Karpas-422 (cell line): ENCODE measurements at regions not wholly inside any gene's neighbourhood (a gene's known extent, or its start where the extent isn't known, plus 50 kb on each side); places are given as distances from the start of the nearest gene placed in this dataset.

ENCODE experiments used
- DNase-seq: peaks from one replicate; pipeline ENCODE4 v3.0.0-alpha.2; 2015
- H2AFZ ChIP-seq: fragments of 200-600 bp; sonication (generic); 2 replicates; pipeline ENCODE4 v1.6.1; 2014; ENCODE audit warnings: antibody characterized with exemption, low read length, mixed read lengths
- H3K27ac ChIP-seq: fragments of 200-600 bp; sonication (generic); 2 replicates; pipeline ENCODE4 v1.5.1; 2014; ENCODE audit warnings: mild to moderate bottlenecking, low read length, moderate library complexity
- H3K27me3 ChIP-seq: fragments of 200-600 bp; sonication (generic); 2 replicates; pipeline ENCODE4 v1.6.1; 2014; ENCODE audit warnings: low read length, mixed read lengths
- H3K36me3 ChIP-seq: fragments of 200-600 bp; sonication (generic); 2 replicates; pipeline ENCODE4 v1.6.1; 2014; ENCODE audit warnings: low read length, mixed read lengths; ENCODE audit not compliant: insufficient read depth
- H3K4me1 ChIP-seq: fragments of 200-600 bp; sonication (generic); 2 replicates; pipeline ENCODE4 v1.6.1; 2014; ENCODE audit warnings: mild to moderate bottlenecking, low read length, mixed read lengths
- H3K4me2 ChIP-seq: fragments of 200-600 bp; sonication (generic); 2 replicates; pipeline ENCODE4 v1.6.1; 2014; ENCODE audit warnings: low read length, low read depth, mild to moderate bottlenecking; ENCODE audit not compliant: poor library complexity, severe bottlenecking
- H3K4me3 ChIP-seq: fragments of 200-600 bp; sonication (generic); 2 replicates; pipeline ENCODE4 v1.5.1; 2014; ENCODE audit warnings: mild to moderate bottlenecking, antibody characterized with exemption, low read length, mixed read lengths
- H3K79me2 ChIP-seq: fragments of 200-600 bp; sonication (generic); 2 replicates; pipeline ENCODE4 v1.6.1; 2014; ENCODE audit warnings: mild to moderate bottlenecking, low read length, mixed read lengths
- H3K9ac ChIP-seq: fragments of 200-600 bp; sonication (generic); 2 replicates; pipeline ENCODE4 v1.6.0; 2014; ENCODE audit warnings: low read length
- H3K9me2 ChIP-seq: fragments of 200-600 bp; sonication (generic), shearing (Covaris generic); replicated peaks from 2 replicates; pipeline ENCODE4 v1.6.0; 2014; ENCODE audit warnings: mild to moderate bottlenecking, low read length, moderate library complexity; ENCODE audit not compliant: insufficient read depth
- H3K9me3 ChIP-seq: fragments of 300-700, 200-600 bp; sonication (generic); 2 replicates; pipeline ENCODE4 v1.6.1; 2014; ENCODE audit warnings: low read length, mixed read lengths
- H4K20me1 ChIP-seq: fragments of 200-600 bp; sonication (generic); 2 replicates; pipeline ENCODE4 v1.6.1; 2014; ENCODE audit warnings: mild to moderate bottlenecking, antibody characterized with exemption, low read length, low read depth; ENCODE audit not compliant: insufficient read depth

- Histone ChIP-seq H2AFZ (peak overlapping the region; percentile 87), H3K4me2 (peak overlapping the region; percentile 76)
- peak; percentile 66 for DNase-seq
These were observed 80.6 kb upstream of the PAK5 start for GRCh38 chr20:9919271-9920014.

GRCh38 chr20:9918348-9918747 lies 79.5 kb upstream of the PAK5 start:
- H3K27me3 ChIP-seq, result no peaks in the 10 kb centered on the region
- peak; percentile 62 for DNase-seq
- peak overlapping the region; percentile 73 for H3K27ac ChIP-seq
- H4K20me1 ChIP-seq, result no peaks in the 10 kb centered on the region
- H3K4me1 ChIP-seq, result peaks cover 42% of the 10 kb centered on the region
- no peak overlapping the region for H2AFZ ChIP-seq
- peak overlapping the region; percentile 52; the same call in 1 of the 2 replicates for H3K4me3 ChIP-seq
- H3K79me2 ChIP-seq, result no peaks in the 10 kb centered on the region
- peak overlapping the region; percentile 76 for H3K4me2 ChIP-seq
- H3K9me3 ChIP-seq, result no peaks in the 10 kb centered on the region
- H3K9ac ChIP-seq, result peak overlapping the region; percentile 5; the same call in 1 of the 2 replicates
- no peaks in the 10 kb centered on the region for H3K36me3 ChIP-seq
- no peaks in the 10 kb centered on the region for H3K9me2 ChIP-seq

More at GRCh38 chr20:9919271-9920014, 80.6 kb upstream of the PAK5 start:
- H3K27ac ChIP-seq, result peak overlapping the region; percentile 73
- H3K27me3 ChIP-seq, result no peaks in the 10 kb centered on the region
- no peaks in the 10 kb centered on the region for H3K36me3 ChIP-seq
- no peaks in the 10 kb centered on the region for H4K20me1 ChIP-seq
- peaks cover 42% of the 10 kb centered on the region for H3K4me1 ChIP-seq
- no peaks in the 10 kb centered on the region for H3K9me3 ChIP-seq
- H3K9ac ChIP-seq, result peak overlapping the region; percentile 28
- H3K79me2 ChIP-seq, result no peaks in the 10 kb centered on the region
- peak overlapping the region; percentile 52 for H3K4me3 ChIP-seq
- H3K9me2 ChIP-seq, result no peaks in the 10 kb centered on the region

- Histone ChIP-seq H3K27me3 (no peaks in the 10 kb centered on the region), H3K27ac (peak overlapping the region; percentile 11; the same call in 1 of the 2 replicates), H3K4me1 (peaks cover 42% of the 10 kb centered on the region), H3K9me2 (no peaks in the 10 kb centered on the region), H3K4me2 (peak overlapping the region; percentile 76), H3K4me3 (no peak overlapping the region), H2AFZ (no peak overlapping the region), H3K36me3 (no peaks in the 10 kb centered on the region), H3K79me2 (no peaks in the 10 kb centered on the region), H3K9ac (no peak overlapping the region), H4K20me1 (no peaks in the 10 kb centered on the region), H3K9me3 (no peaks in the 10 kb centered on the region)
- DNase-seq, result peak; percentile 56
These were observed 77.9 kb upstream of the PAK5 start for GRCh38 chr20:9916761-9917160.

GRCh38 chr20:9912858-9913434 lies 74.1 kb upstream of the PAK5 start:
- Histone ChIP-seq H3K27me3 (no peaks in the 10 kb centered on the region), H2AFZ (no peak overlapping the region), H3K27ac (no peak overlapping the region), H3K4me1 (peaks cover 16% of the 10 kb centered on the region), H3K4me2 (no peak overlapping the region), H3K9me2 (no peaks in the 10 kb centered on the region), H3K9me3 (no peaks in the 10 kb centered on the region), H3K36me3 (no peaks in the 10 kb centered on the region), H4K20me1 (no peaks in the 10 kb centered on the region), H3K79me2 (no peaks in the 10 kb centered on the region), H3K4me3 (no peak overlapping the region), H3K9ac (no peak overlapping the region)
- DNase-seq, result peak; percentile 85

- H2AFZ ChIP-seq, result no peak overlapping the region
- no peak overlapping the region for H3K27ac ChIP-seq
- no peak for DNase-seq
- no peaks in the 10 kb centered on the region for H4K20me1 ChIP-seq
- H3K4me1 ChIP-seq, result peaks cover 9% of the 10 kb centered on the region
- H3K4me3 ChIP-seq, result no peak overlapping the region
- no peaks in the 10 kb centered on the region for H3K36me3 ChIP-seq
- H3K9ac ChIP-seq, result no peak overlapping the region
- H3K9me3 ChIP-seq, result no peaks in the 10 kb centered on the region
- no peaks in the 10 kb centered on the region for H3K27me3 ChIP-seq
- no peaks in the 10 kb centered on the region for H3K9me2 ChIP-seq
- no peaks in the 10 kb centered on the region for H3K79me2 ChIP-seq
- no peak overlapping the region for H3K4me2 ChIP-seq
These were observed 73.4 kb upstream of the PAK5 start for GRCh38 chr20:9912290-9912689.

- H4K20me1 ChIP-seq, result no peaks in the 10 kb centered on the region
- H3K36me3 ChIP-seq, result no peaks in the 10 kb centered on the region
- peaks cover 2% of the 10 kb centered on the region for H3K4me1 ChIP-seq
- H3K79me2 ChIP-seq, result no peaks in the 10 kb centered on the region
- no peaks in the 10 kb centered on the region for H3K27me3 ChIP-seq
- H3K9ac ChIP-seq, result no peak overlapping the region
- H2AFZ ChIP-seq, result no peak overlapping the region
- DNase-seq, result no peak
- H3K9me2 ChIP-seq, result no peaks in the 10 kb centered on the region
- no peaks in the 10 kb centered on the region for H3K9me3 ChIP-seq
- H3K4me3 ChIP-seq, result no peak overlapping the region
- H3K27ac ChIP-seq, result no peak overlapping the region
- H3K4me2 ChIP-seq, result no peak overlapping the region
These were observed 72.6 kb upstream of the PAK5 start for GRCh38 chr20:9911519-9911918.

GRCh38 chr20:9909167-9909566 lies 70.3 kb upstream of the PAK5 start:
- no peak overlapping the region for H3K4me3 ChIP-seq
- H3K9ac ChIP-seq, result no peak overlapping the region
- DNase-seq, result no peak
- no peak overlapping the region for H3K27ac ChIP-seq
- H3K9me3 ChIP-seq, result no peaks in the 10 kb centered on the region
- no peak overlapping the region for H2AFZ ChIP-seq
- H3K4me2 ChIP-seq, result no peak overlapping the region
- H3K79me2 ChIP-seq, result no peaks in the 10 kb centered on the region
- H4K20me1 ChIP-seq, result no peaks in the 10 kb centered on the region
- no peaks in the 10 kb centered on the region for H3K36me3 ChIP-seq
- H3K4me1 ChIP-seq, result no peaks in the 10 kb centered on the region
- H3K9me2 ChIP-seq, result no peaks in the 10 kb centered on the region
- H3K27me3 ChIP-seq, result no peaks in the 10 kb centered on the region

GRCh38 chr20:9903048-9903655 lies 64.3 kb upstream of the PAK5 start:
- peak; percentile 62 for DNase-seq

More at GRCh38 chr20:9903048-9903655, 64.3 kb upstream of the PAK5 start:
- no peaks in the 10 kb centered on the region for H3K4me1 ChIP-seq
- 0 out of 2 replicates have a peak, but pooled peaks cover 3% of the 10 kb centered on the region for H3K27me3 ChIP-seq
- H3K4me2 ChIP-seq, result no peak overlapping the region
- H3K27ac ChIP-seq, result no peak overlapping the region
- H3K4me3 ChIP-seq, result no peak overlapping the region
- H3K9me3 ChIP-seq, result no peaks in the 10 kb centered on the region
- no peaks in the 10 kb centered on the region for H3K36me3 ChIP-seq
- no peak overlapping the region for H2AFZ ChIP-seq
- H4K20me1 ChIP-seq, result no peaks in the 10 kb centered on the region
- no peaks in the 10 kb centered on the region for H3K79me2 ChIP-seq
- H3K9ac ChIP-seq, result no peak overlapping the region
- no peaks in the 10 kb centered on the region for H3K9me2 ChIP-seq
